GM12878 (cell line): ENCODE measurements at regions not wholly inside any gene's neighbourhood (a gene's known extent, or its start where the extent isn't known, plus 50 kb on each side); places are given as distances from the start of the nearest gene placed in this dataset.

ENCODE experiments used
- ATAC-seq: fragments of 200-7000 bp; cut with Tn5 transposase; 3 replicates; pipeline ENCODE4 v1.9.1; 2020; ENCODE audit warnings: mild to moderate bottlenecking, moderate library complexity
- BruUV-seq: library from RNA; stranded (reverse); fragments of 400-500 nt; replicated peaks from 2 replicates; lab custom pipeline; 2021; lab: Mats Ljungman, UMichigan
- CTCF ChIA-PET: fragments of 300-600 bp; sonication (Branson Sonifier 250); formaldehyde crosslinking; extraction: SDS; loops from one replicate; lab custom pipeline; 2021; ENCODE audit warnings: inconsistent platforms; lab: Yijun Ruan, JAX
- POLR2A ChIA-PET: fragments of 350-600 bp; formaldehyde crosslinking; extraction: SDS; loops from one replicate; lab custom pipeline; 2021; ENCODE audit warnings: inconsistent platforms; lab: Charles Lee
- RAD21 ChIA-PET: fragments of 300-600 bp; sonication (Branson Sonifier 250); formaldehyde crosslinking; loops from one replicate; lab custom pipeline; 2023; ENCODE audit warnings: antibody characterized with exemption; ENCODE audit not compliant: unreplicated experiment; lab: Charles Lee
- SMC1A ChIA-PET: fragments of 300-600 bp; sonication (Branson Sonifier 250); formaldehyde crosslinking; loops from one replicate; lab custom pipeline; 2023; ENCODE audit not compliant: unreplicated experiment, uncharacterized antibody; lab: Charles Lee
- DNase-seq: peaks from one replicate; pipeline ENCODE4 v3.0.0-alpha.2; 2011; ENCODE audit warnings: low read depth, low spot score
- FAIRE-seq: peaks from 3 replicates; lab custom pipeline; 2011; peaks lifted over from hg19 to GRCh38; lab: Jason Lieb, UNC
- H2AFZ ChIP-seq: 2 replicates; pipeline ENCODE4 v1.6.0; 2011; ENCODE audit warnings: low read depth, low read length, control low read depth; ENCODE audit not compliant: control insufficient read depth
- H3K27ac ChIP-seq: 2 replicates; pipeline ENCODE4 v1.5.1; 2011; ENCODE audit warnings: control low read depth; ENCODE audit not compliant: control insufficient read depth, insufficient read depth
- H3K27me3 ChIP-seq, 2 experiments: replicated peaks in 1 of 2; 2 replicates each; pipeline versions ENCODE4 v1.6.0 to v1.6.1; 2011; ENCODE audit warnings: low read length in 1 of 2; ENCODE audit not compliant: control insufficient read depth in 2 of 2, insufficient read depth in 2 of 2
- H3K36me3 ChIP-seq, 2 experiments: 2 replicates each; pipeline ENCODE4 v1.5.1; 2011; ENCODE audit warnings: low read length in 1 of 2; ENCODE audit not compliant: control insufficient read depth in 2 of 2, insufficient read depth in 2 of 2
- H3K4me1 ChIP-seq: 2 replicates; pipeline ENCODE4 v1.6.1; 2011; ENCODE audit warnings: mild to moderate bottlenecking, low read length, moderate library complexity, mixed read lengths; ENCODE audit not compliant: control insufficient read depth, insufficient read depth
- H3K4me2 ChIP-seq: 2 replicates; pipeline ENCODE4 v1.6.0; 2011; ENCODE audit warnings: control low read depth; ENCODE audit not compliant: control insufficient read depth, insufficient read depth
- H3K4me3 ChIP-seq: fragments of 200-600 bp; sonication (generic); 2 replicates; pipeline ENCODE4 v1.5.1; 2016
- H3K79me2 ChIP-seq: 2 replicates; pipeline ENCODE4 v1.6.0; 2011; ENCODE audit warnings: low read length; ENCODE audit not compliant: control insufficient read depth, insufficient read depth
- H3K9ac ChIP-seq: 2 replicates; pipeline ENCODE4 v1.8.0; 2011; ENCODE audit warnings: low read length, control low read depth, mixed read lengths; ENCODE audit not compliant: control insufficient read depth, insufficient read depth
- H3K9me3 ChIP-seq: replicated peaks from 3 replicates; pipeline ENCODE4 v1.5.1; 2011; ENCODE audit warnings: mild to moderate bottlenecking, low read length; ENCODE audit not compliant: control insufficient read depth, insufficient read depth
- H4K20me1 ChIP-seq: 2 replicates; pipeline ENCODE4 v1.6.0; 2011; ENCODE audit not compliant: control insufficient read depth, insufficient read depth
- ATF3 ChIP-seq: IDR thresholded peaks from 2 replicates; pipeline ENCODE4 v1.6.1; 2011; ENCODE audit warnings: low read depth, mild to moderate bottlenecking, low read length, moderate library complexity, borderline replicate concordance; ENCODE audit errors: extremely low read depth
- BMI1 ChIP-seq: fragments of 450-650 bp; IDR thresholded peaks from 2 replicates; pipeline ENCODE4 v1.6.1; 2016; ENCODE audit warnings: mild to moderate bottlenecking, moderate library complexity, borderline replicate concordance
- MTA2 ChIP-seq: fragments of 450-650 bp; IDR thresholded peaks from 2 replicates; pipeline ENCODE4 v1.6.1; 2016; ENCODE audit warnings: low read depth, mild to moderate bottlenecking, moderate library complexity
- RUNX3 ChIP-seq: IDR thresholded peaks from 2 replicates; pipeline ENCODE4 v1.6.1; 2012; ENCODE audit warnings: low read length, inconsistent platforms
- SMARCA5 ChIP-seq: fragments of 450-650 bp; IDR thresholded peaks from 2 replicates; pipeline ENCODE4 v1.6.1; 2017; ENCODE audit warnings: mild to moderate bottlenecking
- WGBS: methylation state at CpG from one replicate; pipeline ENCODE4 v1.1.6; 2016; ENCODE audit warnings: low lambda C conversion rate; ENCODE audit not compliant: insufficient replicate concordance, insufficient coverage; ENCODE audit errors: missing lambda C conversion rate; 5-methylcytosine and 5-hydroxymethylcytosine counted together
- in situ Hi-C: fragments of 300-500 bp; cut with MboI; formaldehyde crosslinking; loops from 9 replicates; pipeline ENCODE4 v1.14.3; 2018; ENCODE audit warnings: mixed read lengths
- intact Hi-C: fragments of 100-400 bp; cut with micrococcal nuclease; formaldehyde crosslinking; loops from one replicate; pipeline ENCODE4 v1.14.2; 2022; ENCODE audit not compliant: unreplicated experiment

DNA sequence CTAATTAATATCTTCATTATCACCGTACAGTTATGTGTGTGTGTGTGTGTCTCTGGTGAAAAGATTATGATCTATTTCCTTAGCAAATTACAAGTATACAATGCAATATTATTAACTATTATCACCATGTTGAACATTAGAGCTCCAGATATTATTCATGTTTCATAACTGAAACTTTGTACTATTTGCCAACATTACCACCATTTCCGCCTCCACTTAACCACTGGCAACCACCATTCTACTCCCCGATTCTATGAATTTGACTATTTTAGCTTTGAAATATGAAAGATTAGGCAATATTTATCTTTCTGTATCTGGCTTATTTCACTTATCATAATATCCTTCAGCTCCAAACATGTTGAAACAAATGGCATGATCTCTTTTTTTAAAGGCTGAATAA is 717.9 kb downstream of the ARAP2 start:
- no peak overlapping the region for H3K27ac ChIP-seq
- H3K9me3 ChIP-seq, result no peaks in the 10 kb centered on the region
- H3K36me3 ChIP-seq, result no peaks in the 10 kb centered on the region
- ChIA-PET RAD21 (no interaction called here), POLR2A (no interaction called here), SMC1A (no interaction called here), CTCF (no interaction called here)
- TF ChIP-seq MTA2, result no peak
- TF ChIP-seq ATF3, result no peak
- peak; percentile 31; the same call in 1 of the 2 replicates for TF ChIP-seq RUNX3
- no peak for FAIRE-seq
- no peaks in the 10 kb centered on the region for H4K20me1 ChIP-seq
- intact Hi-C loops (no loop called here), in situ Hi-C loops (no loop called here)
- no TSS peak for BruUV-seq
- 50% methylated on average over 3 of the region's 3 CpGs for WGBS
- no peak overlapping the region for H3K4me3 ChIP-seq
- H3K4me1 ChIP-seq, result no peaks in the 10 kb centered on the region
- DNase-seq, result no peak
- no peaks in the 10 kb centered on the region for H3K79me2 ChIP-seq
- no peak overlapping the region for H3K4me2 ChIP-seq
- ATAC-seq, result no peak
- no peak overlapping the region for H3K9ac ChIP-seq
- no peaks in the 10 kb centered on the region for H3K27me3 ChIP-seq
- no peak overlapping the region for H2AFZ ChIP-seq

DNA sequence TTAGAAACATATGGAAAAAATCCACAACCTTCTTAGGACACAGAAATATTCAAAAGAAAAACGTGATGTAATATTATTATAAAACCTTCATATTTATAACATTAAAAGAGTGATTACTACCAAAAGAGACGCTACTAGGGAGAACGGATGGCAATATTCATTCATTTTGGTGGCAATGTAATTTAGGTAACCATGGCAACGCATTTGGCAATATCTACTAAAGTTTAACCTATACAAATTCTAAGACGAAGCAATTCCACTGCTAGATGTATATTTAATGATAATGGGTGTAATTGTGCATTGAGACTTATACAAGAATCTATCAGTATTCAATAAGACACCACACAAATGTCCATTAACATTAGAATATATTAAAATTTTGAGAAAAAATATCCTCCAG is 709.4 kb downstream of the ARAP2 start:
- Histone ChIP-seq H3K4me2 (no peak overlapping the region), H3K27me3 (no peaks in the 10 kb centered on the region), H3K9ac (no peak overlapping the region), H4K20me1 (no peaks in the 10 kb centered on the region), H2AFZ (no peak overlapping the region), H3K36me3 (no peaks in the 10 kb centered on the region), H3K9me3 (no peaks in the 10 kb centered on the region), H3K27ac (no peak overlapping the region), H3K4me3 (no peak overlapping the region), H3K4me1 (no peaks in the 10 kb centered on the region), H3K79me2 (no peaks in the 10 kb centered on the region)
- ChIA-PET POLR2A (no interaction called here), CTCF (no interaction called here), RAD21 (no interaction called here), SMC1A (no interaction called here)
- 0 out of 2 replicates have a peak, but pooled peaks have one; percentile 53 for TF ChIP-seq BMI1
- no peak for TF ChIP-seq SMARCA5
- in situ Hi-C loops (no loop called here), intact Hi-C loops (no loop called here)
- FAIRE-seq, result no peak
- BruUV-seq, result no TSS peak
- 4% methylated on average over 5 of the region's 5 CpGs for WGBS
- DNase-seq, result no peak
- ATAC-seq, result no peak
